ENCODE measurements at regions not wholly inside any gene's neighbourhood (a gene's known extent, or its start where the extent isn't known, plus 50 kb on each side); places are given as distances from the start of the nearest gene placed in this dataset.
"Not testable (repeated sequence)": the region's sequence is repeated elsewhere in the genome, so short reads cannot be mapped to it uniquely, and the experiment has no call there.

DNA sequence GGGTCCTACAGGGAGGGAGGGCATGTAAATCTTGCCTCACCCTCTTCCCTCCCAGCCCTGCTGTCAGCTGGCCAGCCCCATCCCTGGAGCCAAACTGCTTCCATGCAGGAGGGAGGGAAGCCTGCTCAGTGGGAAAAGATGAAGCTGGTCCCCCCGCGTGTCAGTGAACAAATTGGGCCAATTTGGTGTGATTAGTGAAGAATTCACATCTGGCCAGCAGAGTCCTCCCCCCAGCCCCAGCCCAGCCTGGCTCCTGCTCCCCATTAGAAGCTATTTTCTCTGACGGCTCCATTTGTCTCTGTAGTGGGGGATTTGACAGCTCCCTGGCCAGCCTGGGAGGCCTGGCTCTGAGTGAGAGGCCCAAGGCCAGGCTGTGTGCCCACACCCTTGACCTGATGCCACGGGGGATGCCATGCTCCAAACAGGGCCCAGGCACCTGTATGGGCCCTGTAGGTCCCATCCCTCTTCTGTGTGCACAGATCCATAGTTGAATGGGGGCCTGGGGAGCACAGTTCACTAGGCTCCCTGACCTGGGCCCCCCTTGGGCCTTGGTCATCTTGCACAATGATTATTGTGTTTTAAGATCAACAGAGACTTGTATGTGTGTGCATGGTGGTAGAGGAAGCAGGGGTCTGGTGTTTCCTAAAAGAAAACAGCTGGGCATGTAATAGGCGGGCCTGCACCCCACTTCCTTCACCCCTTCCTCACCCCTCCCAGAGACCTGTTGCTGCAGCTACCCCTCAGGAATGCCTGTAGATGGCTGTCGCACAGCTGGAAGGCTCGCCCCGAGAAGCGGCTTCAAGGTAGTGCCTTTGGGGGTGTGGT lies 50.7 kb upstream of the TAC4 start:
- Histone ChIP-seq H3K27me3 (peaks cover 11% of the 10 kb centered on the region), H3K36me3 (no peaks in the 10 kb centered on the region), H3K9me3 (no peaks in the 10 kb centered on the region), H3K4me3 (no peak overlapping the region)
- DNase-seq, result no peak

DNA sequence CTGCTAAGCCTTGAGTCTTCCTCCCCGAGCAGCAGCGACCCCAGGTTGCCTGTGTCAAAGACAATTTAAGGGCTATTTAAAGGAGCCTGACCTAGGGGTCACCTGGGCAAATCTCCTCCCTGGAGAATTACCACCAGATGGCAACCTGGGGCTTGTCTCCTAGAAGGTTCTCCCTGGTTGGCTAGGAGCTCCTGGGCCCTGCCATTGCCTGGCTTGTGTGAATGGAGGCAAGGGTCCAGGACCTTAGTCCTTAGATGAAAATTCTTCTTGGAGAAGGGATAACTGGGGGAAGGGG lies 51.3 kb upstream of the TAC4 start:
- peak; percentile 53 for DNase-seq
- Histone ChIP-seq H3K27me3 (peaks cover 7% of the 10 kb centered on the region), H3K4me3 (no peak overlapping the region), H3K9me3 (no peaks in the 10 kb centered on the region), H3K36me3 (no peaks in the 10 kb centered on the region)

DNA sequence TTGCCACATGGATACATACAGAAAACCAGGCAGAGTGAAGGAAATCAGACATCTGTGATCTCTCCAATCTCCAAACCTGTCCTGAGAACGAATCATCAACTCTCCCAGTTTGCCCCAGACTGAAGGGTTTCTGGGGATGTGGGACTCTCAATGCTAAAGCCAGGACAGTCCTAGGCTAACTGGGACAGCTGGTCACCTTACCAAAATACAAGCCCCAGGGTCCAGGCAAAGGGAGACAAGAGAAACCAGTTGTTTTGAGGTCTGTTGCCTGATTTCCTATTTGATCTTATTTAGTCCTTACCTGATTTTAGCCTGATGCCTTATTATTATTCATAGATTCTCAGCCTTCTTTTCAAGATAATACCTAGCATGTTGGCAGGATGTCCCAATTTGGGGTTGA lies 51.7 kb upstream of the TAC4 start:
- Histone ChIP-seq H3K36me3 (no peaks in the 10 kb centered on the region), H3K27me3 (peaks cover 7% of the 10 kb centered on the region)
- DNase-seq, result no peak

DNA sequence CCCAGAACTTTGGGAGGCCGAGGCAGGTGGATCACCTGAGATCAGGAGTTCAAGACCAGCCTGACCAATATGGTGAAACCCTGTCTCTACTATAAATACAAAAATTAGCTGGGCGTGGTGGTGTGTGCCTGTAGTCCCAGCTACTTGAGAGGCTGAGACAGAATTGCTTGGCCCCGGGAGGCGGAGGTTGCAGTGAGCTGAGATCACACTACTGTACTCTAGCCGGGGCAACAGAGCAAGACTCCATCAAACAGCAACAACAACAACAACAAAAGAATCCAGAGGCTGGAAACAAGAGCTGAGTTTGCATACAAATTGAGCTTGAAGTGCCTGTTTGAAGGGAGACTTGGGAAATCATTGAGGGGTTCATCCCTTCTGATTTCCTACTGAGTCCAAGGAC lies 52.9 kb upstream of the TAC4 start:
- H3K9me3 ChIP-seq, H3K4me3 ChIP-seq, H3K27me3 ChIP-seq, DNase-seq, H3K36me3 ChIP-seq: not testable (repeated sequence)

More for the DNA sequence above, 51.7 kb upstream of the TAC4 start:
- Histone ChIP-seq H3K9me3 (no peaks in the 10 kb centered on the region), H3K4me3 (no peak overlapping the region)

DNA sequence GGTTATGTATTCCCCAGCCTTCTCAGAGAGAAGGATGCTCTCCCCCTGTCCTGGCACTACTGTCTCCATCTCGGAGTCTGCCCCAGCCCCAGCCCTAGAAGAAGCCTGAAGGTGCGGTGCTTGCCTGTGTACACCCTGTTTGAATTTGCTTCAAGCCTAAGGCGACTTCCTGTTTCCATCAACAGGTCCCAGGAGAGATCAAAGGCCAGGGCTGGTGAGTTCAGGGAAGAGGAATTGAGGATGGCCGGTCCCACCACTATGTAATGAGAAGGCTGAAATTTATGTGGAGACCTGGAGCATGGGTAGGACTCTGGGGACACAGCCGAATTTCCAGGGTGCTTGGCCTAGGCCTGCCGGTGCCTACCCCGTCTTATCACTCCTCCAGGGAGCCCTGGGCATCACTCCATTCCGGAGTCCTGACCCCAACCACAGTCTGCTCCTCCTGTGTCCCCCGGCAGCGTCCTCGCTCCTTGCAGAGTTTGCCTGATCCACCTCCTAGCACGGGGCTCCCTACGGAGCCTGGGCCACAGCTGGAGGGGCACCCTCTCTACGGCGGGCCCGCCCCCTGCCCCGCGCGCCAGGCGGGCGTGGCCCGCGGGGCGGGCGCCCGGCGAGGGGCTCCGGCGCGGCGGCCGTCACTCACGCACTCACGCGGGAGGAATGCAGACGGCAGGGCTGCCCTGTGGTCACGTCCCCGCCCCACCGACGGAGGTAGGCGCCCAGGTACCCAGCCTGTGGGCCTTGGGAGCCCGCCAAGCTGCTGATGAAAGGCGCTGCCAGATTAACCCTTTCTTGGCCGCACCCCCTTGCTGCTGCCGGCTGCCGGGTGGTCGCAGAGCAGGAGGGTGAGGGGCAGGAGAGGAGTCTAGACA lies 53.8 kb upstream of the TAC4 start:
- Histone ChIP-seq H3K36me3 (no peaks in the 10 kb centered on the region), H3K27me3 (peaks cover 7% of the 10 kb centered on the region), H3K9me3 (no peaks in the 10 kb centered on the region), H3K4me3 (no peak overlapping the region)
- peak; percentile 49 for DNase-seq

DNA sequence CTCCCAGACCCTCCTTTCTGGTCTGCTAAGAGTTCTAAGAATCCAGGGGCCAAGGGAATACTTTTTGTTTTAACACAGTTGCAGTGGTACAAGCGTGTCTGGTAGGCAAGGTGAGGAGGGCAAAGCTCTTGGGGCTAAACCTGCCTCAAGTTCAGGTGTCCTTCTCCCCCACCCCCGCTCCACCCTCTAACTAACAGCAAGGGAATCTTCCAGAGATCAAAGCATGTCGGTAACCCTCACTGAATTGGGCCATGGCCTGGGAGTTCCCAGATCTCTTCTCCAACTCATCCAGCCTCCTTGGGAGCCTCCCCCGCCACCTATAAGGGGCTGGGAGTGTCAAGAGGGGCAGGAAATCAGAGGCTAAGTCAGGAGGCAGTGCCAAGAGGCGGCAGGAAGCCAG lies 55.7 kb upstream of the TAC4 start:
- H3K4me3 ChIP-seq, result no peak overlapping the region
- H3K9me3 ChIP-seq, result no peaks in the 10 kb centered on the region
- H3K27me3 ChIP-seq, result peaks cover 7% of the 10 kb centered on the region
- no peaks in the 10 kb centered on the region for H3K36me3 ChIP-seq
- DNase-seq, result no peak

DNA sequence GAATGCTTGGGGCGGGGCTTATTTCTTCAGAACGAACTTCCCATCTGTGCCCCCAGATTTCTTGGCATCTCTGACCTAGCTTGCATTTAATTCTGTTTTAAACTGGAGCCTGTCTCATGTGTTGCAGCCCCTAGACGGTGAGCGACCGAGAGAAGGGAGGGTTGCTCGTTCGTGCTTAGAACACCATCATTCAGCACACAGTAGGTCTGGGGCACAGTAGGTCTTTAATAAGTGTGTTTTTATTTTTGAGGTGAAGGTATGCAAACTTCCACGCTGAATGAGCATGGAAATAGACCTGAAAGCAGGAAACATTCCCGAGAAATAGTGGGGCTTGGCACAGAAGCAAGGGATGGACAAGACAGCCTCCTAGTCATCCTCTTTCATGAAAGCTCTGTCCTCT lies 57.0 kb upstream of the TAC4 start:
- Histone ChIP-seq H3K36me3 (no peaks in the 10 kb centered on the region), H3K27me3 (peaks cover 7% of the 10 kb centered on the region), H3K9me3 (no peaks in the 10 kb centered on the region), H3K4me3 (no peak overlapping the region)
- DNase-seq, result no peak

DNA sequence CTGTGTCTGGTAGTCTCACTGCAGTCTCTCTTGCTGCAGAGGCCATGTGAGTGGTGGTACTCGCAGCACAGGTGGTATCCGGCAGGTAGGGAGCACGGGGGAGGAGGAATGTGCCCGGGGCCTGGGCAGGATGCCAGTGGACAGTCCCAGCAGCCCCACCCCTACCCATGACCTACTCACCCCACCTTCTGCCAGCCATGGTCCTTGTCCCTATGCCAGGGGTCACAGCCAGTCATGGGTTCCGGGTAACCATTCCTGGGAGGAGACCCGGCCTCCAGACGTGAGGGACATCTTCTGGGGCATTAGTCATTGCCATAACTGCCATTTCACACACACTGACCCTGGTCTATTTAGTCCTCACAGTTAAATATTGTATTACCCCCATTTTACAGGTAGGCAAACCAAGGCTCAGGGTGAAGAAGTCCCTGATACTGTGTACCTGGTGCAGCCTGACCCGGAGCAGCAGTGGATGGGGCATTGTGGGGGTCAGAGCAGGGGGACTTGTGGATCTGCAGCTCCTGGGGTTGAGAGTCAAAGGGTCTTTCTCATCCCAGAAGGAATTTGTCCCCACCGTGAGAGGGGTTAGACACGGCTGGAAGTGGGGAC lies 58.8 kb upstream of the TAC4 start:
- Histone ChIP-seq H3K27me3 (peaks cover 7% of the 10 kb centered on the region), H3K36me3 (no peaks in the 10 kb centered on the region), H3K9me3 (no peaks in the 10 kb centered on the region), H3K4me3 (no peak overlapping the region)
- no peak for DNase-seq

DNA sequence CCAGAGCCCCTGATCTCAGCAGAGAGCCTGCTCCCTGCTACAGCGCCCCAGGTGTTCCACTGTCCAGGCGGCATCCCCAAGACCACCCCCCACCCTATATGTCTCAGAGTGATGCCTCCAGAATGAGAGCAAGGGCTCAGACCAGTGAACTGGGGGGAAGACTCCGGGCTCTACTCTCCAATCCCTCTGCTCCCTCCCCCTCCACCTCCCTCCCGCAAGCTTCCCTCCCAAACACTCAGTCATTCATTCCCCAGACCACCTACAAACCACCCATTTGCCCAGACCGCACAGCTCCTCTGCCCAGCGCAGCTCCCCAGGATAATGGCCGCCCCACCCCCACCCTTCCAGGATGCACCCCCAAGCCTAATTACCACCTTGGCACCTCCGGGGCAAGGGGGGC lies 59.4 kb upstream of the TAC4 start:
- H3K4me3 ChIP-seq, result no peak overlapping the region
- H3K36me3 ChIP-seq, result no peaks in the 10 kb centered on the region
- peaks cover 7% of the 10 kb centered on the region for H3K27me3 ChIP-seq
- no peak for DNase-seq
- H3K9me3 ChIP-seq, result no peaks in the 10 kb centered on the region

DNA sequence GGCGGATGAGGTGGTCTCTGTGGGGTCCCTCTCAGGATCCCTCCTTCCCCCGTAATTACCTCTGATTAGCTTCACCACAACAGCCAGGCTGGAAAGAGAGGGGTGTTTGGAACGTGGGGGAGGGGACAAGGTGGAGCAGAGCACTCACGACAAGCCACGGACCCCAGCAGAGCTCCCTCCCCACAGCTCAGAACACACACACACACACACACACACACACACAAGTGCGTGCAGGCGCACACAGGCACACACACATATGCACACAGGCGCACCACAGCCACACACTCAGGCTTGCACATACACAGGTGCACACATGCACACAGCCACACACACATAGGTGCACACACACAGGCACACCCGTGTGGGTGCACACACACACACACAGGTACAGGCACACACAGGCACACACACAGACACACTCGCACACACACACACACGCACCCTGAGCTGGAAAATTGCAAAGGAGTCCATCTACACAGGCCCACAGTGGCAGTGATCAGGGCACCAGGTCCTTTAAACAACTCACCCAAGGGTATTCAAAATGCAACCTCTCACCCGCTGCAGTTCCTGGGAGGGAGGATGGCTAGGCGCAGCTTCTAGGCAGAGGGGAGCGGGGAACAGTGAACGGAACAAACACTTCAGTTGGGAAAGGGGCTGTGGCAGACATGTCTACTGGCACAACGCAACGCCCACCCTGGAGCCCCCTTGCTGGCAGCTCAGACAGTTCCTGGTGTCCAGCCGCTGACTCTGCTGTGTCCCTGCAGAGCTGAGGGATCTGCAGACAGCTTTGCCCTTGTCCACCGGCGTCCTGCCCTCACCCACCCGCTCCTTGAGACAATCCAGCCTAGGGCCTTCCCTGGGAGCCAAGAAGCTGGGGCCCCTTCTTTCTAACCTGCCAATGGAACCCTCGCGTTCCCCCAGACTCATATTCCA lies 59.9 kb upstream of the DLX4 start:
- no peak for DNase-seq
- Histone ChIP-seq H3K36me3 (no peaks in the 10 kb centered on the region), H3K27me3 (no peaks in the 10 kb centered on the region; the same call in 1 of the 2 replicates), H3K9me3 (no peaks in the 10 kb centered on the region), H3K4me3 (no peak overlapping the region)

DNA sequence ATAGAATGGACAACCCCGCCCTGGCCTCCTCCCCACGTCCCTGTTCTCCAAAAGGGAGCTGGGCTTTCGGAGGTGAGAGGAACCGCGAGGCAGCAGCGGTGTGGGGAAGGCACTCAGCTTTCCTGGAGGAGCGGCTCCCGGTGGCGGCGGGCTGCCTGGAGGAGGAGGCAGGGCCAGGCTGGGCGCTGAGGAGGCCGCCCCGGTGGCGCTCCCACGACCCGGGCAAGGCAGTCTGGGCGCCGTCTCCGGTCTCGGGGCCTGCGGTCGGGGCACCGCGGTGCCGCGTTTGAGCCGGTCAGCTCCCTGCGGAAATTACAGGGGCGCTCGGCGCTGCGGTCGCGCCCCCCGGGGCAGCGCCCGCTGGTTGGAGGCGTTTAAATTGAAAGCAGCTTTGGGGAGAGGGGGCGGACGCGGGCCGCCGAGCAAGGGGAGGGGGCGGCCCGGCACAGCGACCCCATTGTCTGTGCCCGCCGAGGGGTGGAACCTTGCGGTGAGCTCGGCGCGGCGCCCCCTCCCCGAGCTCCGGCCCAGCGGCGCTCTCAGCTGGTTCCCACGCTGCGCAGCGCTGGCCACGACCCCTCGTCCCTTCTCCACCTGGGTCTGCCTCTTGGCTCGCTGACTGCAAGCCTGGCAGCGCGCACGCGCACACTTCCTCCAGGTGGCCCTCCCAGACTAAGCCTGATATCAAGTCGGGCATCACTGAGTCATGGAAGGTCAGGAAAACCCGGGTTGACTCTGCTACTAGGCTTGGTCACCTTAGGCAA lies 58.7 kb upstream of the DLX4 start:
- Histone ChIP-seq H3K36me3 (no peaks in the 10 kb centered on the region), H3K27me3 (no peaks in the 10 kb centered on the region; the same call in 1 of the 2 replicates), H3K9me3 (no peaks in the 10 kb centered on the region), H3K4me3 (no peak overlapping the region)
- DNase-seq, result no peak

DNA sequence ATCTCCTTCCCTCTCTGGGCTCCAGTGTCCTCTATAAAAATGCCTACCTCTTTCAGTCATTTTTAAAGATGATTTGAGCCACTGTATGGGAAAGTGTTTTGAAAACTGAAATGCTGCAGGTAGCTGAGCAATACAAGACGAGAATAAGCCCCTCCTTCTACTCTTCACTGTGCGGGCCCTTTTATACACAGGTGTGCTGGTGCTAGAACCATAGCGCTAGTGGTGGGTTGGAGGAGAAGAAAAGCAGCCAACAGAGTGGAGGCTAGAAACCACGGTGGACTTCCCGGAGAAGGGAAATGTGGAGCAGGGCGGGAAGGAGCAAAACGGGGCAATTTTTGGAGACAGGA lies 58.2 kb upstream of the DLX4 start:
- Histone ChIP-seq H3K9me3 (no peaks in the 10 kb centered on the region), H3K4me3 (no peak overlapping the region), H3K27me3 (no peaks in the 10 kb centered on the region), H3K36me3 (no peaks in the 10 kb centered on the region)
- DNase-seq, result no peak

DNA sequence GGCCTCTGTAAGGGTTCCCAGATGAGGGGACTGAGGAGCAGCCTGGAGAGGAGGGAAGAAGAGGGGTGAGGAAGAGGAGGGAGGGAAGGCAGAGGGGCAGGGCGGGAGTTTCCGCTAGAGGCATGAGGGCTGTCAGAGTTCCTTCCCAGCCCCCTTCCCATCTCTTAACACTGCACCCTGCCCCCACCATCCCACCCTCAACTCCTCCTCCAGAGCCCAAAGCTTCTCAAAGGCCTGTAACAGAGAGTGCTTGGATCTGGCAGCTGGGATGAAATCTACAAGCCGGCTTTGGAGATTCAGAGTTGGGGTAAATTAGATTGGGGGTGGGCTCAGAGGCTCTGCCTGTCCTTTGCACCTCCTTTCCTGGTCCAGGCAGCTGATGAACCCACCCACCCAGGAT lies 57.3 kb upstream of the DLX4 start:
- Histone ChIP-seq H3K9me3 (no peaks in the 10 kb centered on the region), H3K4me3 (no peak overlapping the region), H3K27me3 (no peaks in the 10 kb centered on the region), H3K36me3 (no peaks in the 10 kb centered on the region)
- no peak for DNase-seq

DNA sequence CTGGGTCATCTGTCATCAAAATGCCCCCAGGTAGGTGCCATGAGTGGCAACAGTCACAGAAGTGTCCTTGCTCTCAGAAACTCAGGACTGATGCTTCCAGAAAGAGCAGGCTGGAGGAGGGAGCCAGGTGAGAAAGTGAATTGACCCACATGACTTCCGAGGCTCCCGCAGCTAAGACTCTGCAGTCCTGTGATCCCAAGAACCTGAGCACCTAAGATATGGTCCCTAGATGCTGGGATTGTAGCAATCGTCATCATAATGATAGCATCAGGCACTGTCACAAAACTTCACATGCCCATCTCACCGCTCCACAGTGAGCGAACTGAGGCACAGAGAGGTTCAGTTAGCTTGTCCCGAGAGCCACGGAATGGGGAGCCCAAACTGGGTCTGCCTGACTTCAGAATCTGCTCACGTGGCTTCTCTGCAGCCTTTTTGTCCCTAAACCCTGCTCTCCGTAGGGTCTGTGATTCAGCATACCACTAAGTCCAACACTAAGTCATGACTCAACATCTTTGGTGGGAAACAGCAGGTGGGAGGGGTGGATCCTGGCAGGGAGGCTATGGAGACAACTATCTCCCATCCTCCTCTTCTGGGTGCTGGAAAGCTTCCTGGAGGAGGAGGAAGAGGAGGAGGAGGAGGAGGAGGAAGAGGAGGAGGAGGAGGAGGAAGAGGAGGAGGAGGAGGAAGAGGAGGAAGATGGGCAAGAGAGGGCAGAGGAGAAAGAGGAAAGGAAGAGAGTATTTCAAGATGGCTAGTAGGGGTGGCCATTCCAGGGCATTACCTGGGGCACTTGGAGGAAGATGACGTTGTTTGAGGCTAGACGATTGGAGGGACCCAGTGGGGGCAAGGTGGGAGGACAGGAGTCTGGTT lies 55.5 kb upstream of the DLX4 start:
- Histone ChIP-seq H3K27me3 (no peaks in the 10 kb centered on the region), H3K4me3 (no peak overlapping the region), H3K36me3 (no peaks in the 10 kb centered on the region), H3K9me3 (no peaks in the 10 kb centered on the region)
- DNase-seq, result peak; percentile 92

DNA sequence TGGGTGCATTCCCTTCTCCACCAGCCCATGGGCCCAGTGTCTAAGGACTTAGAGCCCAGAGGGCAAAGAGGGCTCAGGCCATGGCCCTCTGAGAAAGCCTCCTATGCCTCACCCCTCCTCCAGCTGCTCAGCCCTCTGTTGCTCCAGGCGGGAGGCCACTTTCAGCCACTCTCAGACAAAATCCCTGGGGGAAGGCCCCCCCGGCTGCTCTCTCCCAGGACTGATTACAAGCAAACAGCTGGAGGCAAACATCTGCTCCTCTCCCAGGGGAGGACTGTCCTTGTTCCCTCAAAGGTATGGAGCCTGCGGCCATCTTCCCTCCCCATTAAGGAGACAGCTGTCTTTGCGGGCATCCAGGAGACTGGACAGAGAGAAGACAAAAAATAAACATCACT lies 54.9 kb upstream of the DLX4 start:
- Histone ChIP-seq H3K27me3 (no peaks in the 10 kb centered on the region), H3K36me3 (no peaks in the 10 kb centered on the region), H3K9me3 (no peaks in the 10 kb centered on the region), H3K4me3 (no peak overlapping the region)
- DNase-seq, result peak; percentile 46
